Caco-2 (cell line): ENCODE measurements at regions not wholly inside any gene's neighbourhood (a gene's known extent, or its start where the extent isn't known, plus 50 kb on each side); places are given as distances from the start of the nearest gene placed in this dataset.

Experiments
- BruUV-seq: library from RNA; stranded (reverse); fragments of 400-500 nt; replicated peaks from 2 replicates; lab custom pipeline; 2021; lab: Mats Ljungman, UMichigan
- CTCF ChIA-PET: fragments of 300-600 bp; sonication (Branson Sonifier 250); formaldehyde crosslinking; loops from one replicate; lab custom pipeline; 2022; ENCODE audit warnings: antibody characterized with exemption; lab: Charles Lee
- POLR2A ChIA-PET: fragments of 300-600 bp; sonication (Branson Sonifier 250); formaldehyde crosslinking; loops from one replicate; lab custom pipeline; 2022; ENCODE audit warnings: antibody characterized with exemption; lab: Charles Lee
- DNase-seq, 2 experiments: peaks; one replicate each; pipeline versions ENCODE4 v3.0.0 to v3.0.0-alpha.2; 2020 to 2022
- H3K27me3 ChIP-seq: replicated peaks from 2 replicates; pipeline ENCODE4 v1.6.0; 2011; ENCODE audit warnings: low read length; ENCODE audit not compliant: control insufficient read depth, insufficient read depth
- H3K36me3 ChIP-seq: 2 replicates; pipeline ENCODE4 v1.5.1; 2011; ENCODE audit warnings: low read length; ENCODE audit not compliant: control insufficient read depth, insufficient read depth
- H3K4me1 ChIP-seq: fragments of 250-450 bp; sonication (Bioruptor Pico); 2 replicates; pipeline ENCODE4 v1.5.1; 2020; ENCODE audit warnings: mild to moderate bottlenecking
- H3K4me3 ChIP-seq: 2 replicates; pipeline ENCODE4 v1.5.1; 2011; ENCODE audit warnings: low read depth, mild to moderate bottlenecking, control low read depth, low read length
- H3K9me3 ChIP-seq: fragments of 250-450 bp; sonication (Bioruptor Pico); 2 replicates; pipeline ENCODE4 v1.5.1; 2020; ENCODE audit warnings: mild to moderate bottlenecking, moderate library complexity
- H3K27ac Mint-ChIP-seq: one replicate; pipeline ENCODE4 v1.8.0; 2022; ENCODE audit warnings: mixed read lengths; ENCODE audit not compliant: unreplicated experiment
- H3K27me3 Mint-ChIP-seq: one replicate; pipeline ENCODE4 v1.8.0; 2022; ENCODE audit warnings: mixed read lengths; ENCODE audit not compliant: insufficient read depth, unreplicated experiment
- H3K36me3 Mint-ChIP-seq: one replicate; pipeline ENCODE4 v1.8.0; 2022; ENCODE audit warnings: mild to moderate bottlenecking, mixed read lengths; ENCODE audit not compliant: insufficient read depth, unreplicated experiment
- H3K4me1 Mint-ChIP-seq: one replicate; pipeline ENCODE4 v1.8.0; 2022; ENCODE audit warnings: low read depth, mixed read lengths; ENCODE audit not compliant: unreplicated experiment
- H3K4me3 Mint-ChIP-seq: one replicate; pipeline ENCODE4 v1.8.0; 2022; ENCODE audit warnings: mild to moderate bottlenecking, moderate library complexity, mixed read lengths; ENCODE audit not compliant: unreplicated experiment
- H3K9me3 Mint-ChIP-seq: one replicate; pipeline ENCODE4 v1.8.0; 2022; ENCODE audit warnings: mixed read lengths; ENCODE audit not compliant: unreplicated experiment
- intact Hi-C: fragments of 100-400 bp; cut with micrococcal nuclease; formaldehyde crosslinking; loops from one replicate; pipeline ENCODE4 v1.10.0; 2022; ENCODE audit not compliant: unreplicated experiment
- TF ChIP-seq, protein P1 (sequence below), 2 experiments: fragments of 200-600 bp in 1 of 2; IDR thresholded peaks; 1 replicate in 1 of 2; 2 replicates in 1 of 2; pipeline versions ENCODE4 v1.5.1 to v1.8.0; 2011 to 2022; ENCODE audit warnings: antibody characterized with exemption in 1 of 2, control low read depth in 1 of 2, inconsistent platforms in 1 of 2, low read depth in 1 of 2, low read length in 1 of 2, mild to moderate bottlenecking in 1 of 2, moderate library complexity in 1 of 2; ENCODE audit not compliant: insufficient read depth in 1 of 2, severe bottlenecking in 1 of 2, unreplicated experiment in 1 of 2

DNA sequence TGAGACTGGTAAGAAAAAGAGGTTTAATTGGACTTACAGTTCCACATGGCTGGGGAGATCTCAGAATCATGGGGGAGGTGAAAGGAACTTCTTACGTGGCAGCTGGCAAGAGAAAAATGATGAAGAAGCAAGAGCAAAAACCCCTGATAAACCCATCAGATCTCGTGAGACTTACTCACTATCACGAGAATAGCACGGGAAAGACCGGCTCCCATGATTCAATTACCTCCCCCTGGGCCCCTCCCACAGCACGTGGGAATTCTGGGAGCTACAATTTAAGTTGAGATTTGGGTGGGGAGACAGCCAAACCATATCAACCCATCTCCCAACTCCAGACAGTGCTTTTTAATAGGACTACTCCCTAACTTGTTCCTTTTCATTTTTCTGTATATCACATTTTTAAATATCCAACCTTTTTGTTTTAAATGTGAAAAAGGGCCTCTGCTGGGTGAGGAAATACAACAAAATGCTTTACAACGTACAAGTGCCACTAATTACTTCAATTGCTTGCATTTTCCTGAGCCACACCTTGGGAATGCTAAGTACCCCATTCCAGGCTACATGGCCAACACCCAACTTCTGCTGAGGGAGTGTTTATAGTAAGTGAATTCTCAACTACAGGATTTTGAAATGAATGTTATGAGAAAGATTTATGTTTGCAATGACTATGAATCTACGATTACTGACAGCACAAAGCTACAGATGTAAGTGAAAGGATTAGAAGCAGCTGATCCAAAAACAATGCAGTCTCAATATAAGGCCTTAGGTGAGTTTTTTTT lies 294.1 kb upstream of the CD180 start:
- no peaks in the 10 kb centered on the region for H3K27me3 Mint-ChIP-seq
- Histone ChIP-seq H3K9me3 (no peaks in the 10 kb centered on the region), H3K4me3 (no peak overlapping the region), H3K4me1 (no peaks in the 10 kb centered on the region), H3K27me3 (no peaks in the 10 kb centered on the region), H3K36me3 (no peaks in the 10 kb centered on the region)
- POLR2A ChIA-PET, result interaction anchor here (0.7 kb wide), 1 partner anchor 138 kb away, joined by 5 read pairs; no protein-coding TSS in a partner anchor
- TF ChIP-seq, protein P1, sequence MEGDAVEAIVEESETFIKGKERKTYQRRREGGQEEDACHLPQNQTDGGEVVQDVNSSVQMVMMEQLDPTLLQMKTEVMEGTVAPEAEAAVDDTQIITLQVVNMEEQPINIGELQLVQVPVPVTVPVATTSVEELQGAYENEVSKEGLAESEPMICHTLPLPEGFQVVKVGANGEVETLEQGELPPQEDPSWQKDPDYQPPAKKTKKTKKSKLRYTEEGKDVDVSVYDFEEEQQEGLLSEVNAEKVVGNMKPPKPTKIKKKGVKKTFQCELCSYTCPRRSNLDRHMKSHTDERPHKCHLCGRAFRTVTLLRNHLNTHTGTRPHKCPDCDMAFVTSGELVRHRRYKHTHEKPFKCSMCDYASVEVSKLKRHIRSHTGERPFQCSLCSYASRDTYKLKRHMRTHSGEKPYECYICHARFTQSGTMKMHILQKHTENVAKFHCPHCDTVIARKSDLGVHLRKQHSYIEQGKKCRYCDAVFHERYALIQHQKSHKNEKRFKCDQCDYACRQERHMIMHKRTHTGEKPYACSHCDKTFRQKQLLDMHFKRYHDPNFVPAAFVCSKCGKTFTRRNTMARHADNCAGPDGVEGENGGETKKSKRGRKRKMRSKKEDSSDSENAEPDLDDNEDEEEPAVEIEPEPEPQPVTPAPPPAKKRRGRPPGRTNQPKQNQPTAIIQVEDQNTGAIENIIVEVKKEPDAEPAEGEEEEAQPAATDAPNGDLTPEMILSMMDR (IDR thresholded peaks at IDR 0.05; ENCODE audit: insufficient read depth in 1 of 2, low read depth in 1 of 2, low read length in 1 of 2, severe bottlenecking in 1 of 2, unreplicated experiment in 1 of 2), result no peak
- H3K4me3 Mint-ChIP-seq, result no peak overlapping the region
- H3K36me3 Mint-ChIP-seq, result no peaks in the 10 kb centered on the region
- no TSS peak for BruUV-seq
- CTCF ChIA-PET, result no interaction called here
- intact Hi-C loops, result loop anchor here (10.0 kb wide), 2 partner anchors 134 to 384 kb away; no protein-coding TSS in a partner anchor
- no peaks in the 10 kb centered on the region for H3K4me1 Mint-ChIP-seq
- no peak overlapping the region for H3K27ac Mint-ChIP-seq
- H3K9me3 Mint-ChIP-seq, result no peaks in the 10 kb centered on the region
- DNase-seq, result no peak

DNA sequence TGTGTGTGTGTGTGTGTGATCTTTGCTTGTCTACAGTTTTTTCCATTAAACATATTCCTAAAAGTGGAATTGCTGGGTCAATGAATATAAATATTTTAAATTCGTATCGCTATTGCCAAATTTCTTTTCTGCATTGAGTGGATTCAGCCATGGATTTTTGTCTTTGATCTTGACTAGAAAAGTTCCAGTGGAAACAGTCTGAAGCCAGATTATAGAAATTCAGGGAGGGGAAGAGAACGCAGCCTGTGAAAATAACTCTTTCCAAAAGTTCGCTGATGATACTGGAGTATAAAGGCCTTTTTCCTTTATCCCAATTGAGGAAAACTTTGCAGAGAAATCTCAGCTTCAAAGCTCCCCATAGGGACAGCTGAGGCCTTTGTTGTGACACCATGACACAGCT lies 292.3 kb upstream of the CD180 start:
- intact Hi-C loops, result no loop called here
- Mint-ChIP-seq H3K27me3 (no peaks in the 10 kb centered on the region), H3K4me3 (no peak overlapping the region), H3K4me1 (no peaks in the 10 kb centered on the region), H3K9me3 (no peaks in the 10 kb centered on the region), H3K36me3 (no peaks in the 10 kb centered on the region), H3K27ac (no peak overlapping the region)
- Histone ChIP-seq H3K27me3 (no peaks in the 10 kb centered on the region), H3K9me3 (0 out of 2 replicates have a peak, but pooled peaks cover 2% of the 10 kb centered on the region), H3K36me3 (no peaks in the 10 kb centered on the region), H3K4me1 (no peaks in the 10 kb centered on the region), H3K4me3 (no peak overlapping the region)
- DNase-seq, result no peak
- TF ChIP-seq, protein P1 (IDR thresholded peaks at IDR 0.05; ENCODE audit: insufficient read depth in 1 of 2, low read depth in 1 of 2, low read length in 1 of 2, severe bottlenecking in 1 of 2, unreplicated experiment in 1 of 2), result no peak
- BruUV-seq, result no TSS peak
- ChIA-PET CTCF (no interaction called here), POLR2A (no interaction called here)

DNA sequence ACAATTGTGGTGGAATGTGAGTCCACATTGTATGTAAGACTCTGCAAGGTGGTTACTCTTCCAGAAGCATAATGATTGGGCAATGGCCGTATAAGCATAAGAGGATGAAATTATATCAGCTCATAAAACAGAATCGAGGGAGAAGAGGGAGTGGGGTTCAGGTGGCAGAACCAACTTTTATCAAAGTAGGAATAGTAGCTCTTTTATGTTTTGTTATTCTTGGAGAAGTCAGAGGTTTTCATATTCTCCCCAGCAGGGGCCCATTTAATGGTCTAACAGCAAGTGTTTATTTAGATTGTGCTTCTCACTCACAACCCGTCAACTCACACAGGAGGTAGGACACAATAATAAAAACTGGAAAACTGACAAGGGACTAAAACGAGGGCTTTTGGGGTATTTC lies 291.3 kb upstream of the CD180 start:
- Mint-ChIP-seq H3K9me3 (no peaks in the 10 kb centered on the region), H3K4me1 (no peaks in the 10 kb centered on the region), H3K4me3 (no peak overlapping the region), H3K27me3 (no peaks in the 10 kb centered on the region), H3K36me3 (no peaks in the 10 kb centered on the region), H3K27ac (no peak overlapping the region)
- Histone ChIP-seq H3K4me3 (no peak overlapping the region), H3K27me3 (no peaks in the 10 kb centered on the region), H3K4me1 (no peaks in the 10 kb centered on the region), H3K9me3 (0 out of 2 replicates have a peak, but pooled peaks cover 2% of the 10 kb centered on the region), H3K36me3 (no peaks in the 10 kb centered on the region)
- TF ChIP-seq, protein P1 (IDR thresholded peaks at IDR 0.05; ENCODE audit: insufficient read depth in 1 of 2, low read depth in 1 of 2, low read length in 1 of 2, severe bottlenecking in 1 of 2, unreplicated experiment in 1 of 2), result no peak
- no TSS peak for BruUV-seq
- DNase-seq, result no peak
- ChIA-PET CTCF (no interaction called here), POLR2A (interaction anchor here (0.6 kb wide), 1 partner anchor 283 kb away, joined by 3 read pairs; no protein-coding TSS in a partner anchor)
- intact Hi-C loops, result no loop called here
